Left lung (tissue), 4 donors: ENCODE measurements at regions not wholly inside any gene's neighbourhood (a gene's known extent, or its start where the extent isn't known, plus 50 kb on each side); places are given as distances from the start of the nearest gene placed in this dataset.

Experiments used
- ATAC-seq: fragments of 200-7000 bp; cut with Tn5 transposase; one replicate; pipeline ENCODE4 v1.9.1; 2020; ENCODE audit warnings: moderate library complexity
- DNase-seq, 4 donors: peaks; one replicate each; pipeline ENCODE4 v3.0.0-alpha.2; 2013 to 2020
- H3K27ac ChIP-seq, 2 donors: fragments of 200-600 bp; sonication (generic) in 1 of 2; one replicate each; pipeline versions ENCODE4 v1.5.0 to v1.8.0; 2020 to 2021
- H3K27me3 ChIP-seq, 2 donors: fragments of 200-600 bp; sonication (generic) in 1 of 2; one replicate each; pipeline versions ENCODE4 v1.5.0 to v1.8.0; 2020 to 2021
- H3K36me3 ChIP-seq, 2 donors: fragments of 200-600 bp; sonication (generic) in 1 of 2; one replicate each; pipeline versions ENCODE4 v1.5.0 to v1.8.0; 2020 to 2021
- H3K4me1 ChIP-seq, 2 donors: fragments of 200-600 bp; one replicate each; pipeline ENCODE4 v1.8.0; 2021
- H3K4me3 ChIP-seq, 2 donors: fragments of 200-600 bp; sonication (generic) in 1 of 2; one replicate each; pipeline versions ENCODE4 v1.5.0 to v1.8.0; 2020 to 2021; ENCODE audit warnings: mild to moderate bottlenecking in 1 of 2
- H3K9me3 ChIP-seq, 2 donors: fragments of 200-600 bp; sonication (generic) in 1 of 2; one replicate each; pipeline versions ENCODE4 v1.5.0 to v1.8.0; 2020 to 2021
- CTCF ChIP-seq, 2 donors: fragments of 200-600 bp; sonication (generic) in 1 of 2; IDR thresholded peaks; one replicate each; pipeline versions ENCODE4 v1.5.0 to v1.8.0; 2021; ENCODE audit warnings: antibody characterized with exemption in 2 of 2
- intact Hi-C, 2 donors: fragments of 100-400 bp; cut with DNase I; formaldehyde crosslinking; loops; one replicate each; pipeline versions ENCODE4 v1.11.2 to v1.14.2; 2022
- donor health status: DM: no; HTN: yes; CAD: no.
- donor health status: DM: no; HTN: no; CAD: no.

GRCh38 chr19:31001991-31002390, 347.2 kb downstream of the TSHZ3 start:
- no peaks in the 10 kb centered on the region for H3K9me3 ChIP-seq
- no peak overlapping the region for H3K27ac ChIP-seq
- intact Hi-C loops, result no loop called here
- peaks cover 0 to 24% of the 10 kb centered on the region in 2 donors for H3K27me3 ChIP-seq
- no peaks in the 10 kb centered on the region for H3K36me3 ChIP-seq
- no peak for TF ChIP-seq CTCF (IDR thresholded peaks at IDR 0.05)
- ATAC-seq (no peak), DNase-seq (no peak)
- no peaks in the 10 kb centered on the region for H3K4me1 ChIP-seq
- H3K4me3 ChIP-seq, result no peak overlapping the region

- ATAC-seq (no peak), DNase-seq (no peak)
- Histone ChIP-seq H3K4me1 (no peaks in the 10 kb centered on the region), H3K9me3 (no peaks in the 10 kb centered on the region), H3K4me3 (no peak overlapping the region), H3K27me3 (peaks cover 0 to 24% of the 10 kb centered on the region in 2 donors), H3K36me3 (no peaks in the 10 kb centered on the region), H3K27ac (no peak overlapping the region)
- no peak for TF ChIP-seq CTCF (IDR thresholded peaks at IDR 0.05)
- intact Hi-C loops, result no loop called here
Measured at GRCh38 chr19:31000913-31001312, 348.3 kb downstream of the TSHZ3 start.

GRCh38 chr19:30999726-31000125, 349.5 kb downstream of the TSHZ3 start:
- ATAC-seq, result no peak
- H3K4me1 ChIP-seq, result no peaks in the 10 kb centered on the region
- H3K27me3 ChIP-seq, result peaks cover 0 to 24% of the 10 kb centered on the region in 2 donors
- no peak overlapping the region for H3K4me3 ChIP-seq
- no peak overlapping the region for H3K27ac ChIP-seq
- no peak for DNase-seq
- H3K36me3 ChIP-seq, result no peaks in the 10 kb centered on the region
- no peaks in the 10 kb centered on the region for H3K9me3 ChIP-seq
- intact Hi-C loops, result no loop called here
- no peak for TF ChIP-seq CTCF (IDR thresholded peaks at IDR 0.05)

GRCh38 chr19:30997222-30997621, 352.0 kb downstream of the TSHZ3 start:
- Histone ChIP-seq H3K4me1 (no peaks in the 10 kb centered on the region), H3K9me3 (no peaks in the 10 kb centered on the region), H3K36me3 (no peaks in the 10 kb centered on the region), H3K4me3 (no peak overlapping the region), H3K27me3 (peaks cover 0 to 18% of the 10 kb centered on the region in 2 donors), H3K27ac (no peak overlapping the region)
- DNase-seq (no peak), ATAC-seq (no peak)
- intact Hi-C loops, result no loop called here
- TF ChIP-seq CTCF (IDR thresholded peaks at IDR 0.05), result no peak

- H3K27ac ChIP-seq, result no peak overlapping the region
- TF ChIP-seq CTCF (IDR thresholded peaks at IDR 0.05), result no peak
Measured at GRCh38 chr19:30978639-30979038, 370.6 kb downstream of the TSHZ3 start.

More at GRCh38 chr19:30978639-30979038, 370.6 kb downstream of the TSHZ3 start:
- H3K27me3 ChIP-seq, result no peaks in the 10 kb centered on the region
- no peak overlapping the region for H3K4me3 ChIP-seq
- DNase-seq (no peak), ATAC-seq (no peak)
- H3K9me3 ChIP-seq, result peaks cover 0 to 19% of the 10 kb centered on the region in 2 donors
- no peaks in the 10 kb centered on the region for H3K4me1 ChIP-seq
- intact Hi-C loops, result no loop called here
- H3K36me3 ChIP-seq, result no peaks in the 10 kb centered on the region
